ENCODE measurements at regions not wholly inside any gene's neighbourhood (a gene's known extent, or its start where the extent isn't known, plus 50 kb on each side); places are given as distances from the start of the nearest gene placed in this dataset.

DNA sequence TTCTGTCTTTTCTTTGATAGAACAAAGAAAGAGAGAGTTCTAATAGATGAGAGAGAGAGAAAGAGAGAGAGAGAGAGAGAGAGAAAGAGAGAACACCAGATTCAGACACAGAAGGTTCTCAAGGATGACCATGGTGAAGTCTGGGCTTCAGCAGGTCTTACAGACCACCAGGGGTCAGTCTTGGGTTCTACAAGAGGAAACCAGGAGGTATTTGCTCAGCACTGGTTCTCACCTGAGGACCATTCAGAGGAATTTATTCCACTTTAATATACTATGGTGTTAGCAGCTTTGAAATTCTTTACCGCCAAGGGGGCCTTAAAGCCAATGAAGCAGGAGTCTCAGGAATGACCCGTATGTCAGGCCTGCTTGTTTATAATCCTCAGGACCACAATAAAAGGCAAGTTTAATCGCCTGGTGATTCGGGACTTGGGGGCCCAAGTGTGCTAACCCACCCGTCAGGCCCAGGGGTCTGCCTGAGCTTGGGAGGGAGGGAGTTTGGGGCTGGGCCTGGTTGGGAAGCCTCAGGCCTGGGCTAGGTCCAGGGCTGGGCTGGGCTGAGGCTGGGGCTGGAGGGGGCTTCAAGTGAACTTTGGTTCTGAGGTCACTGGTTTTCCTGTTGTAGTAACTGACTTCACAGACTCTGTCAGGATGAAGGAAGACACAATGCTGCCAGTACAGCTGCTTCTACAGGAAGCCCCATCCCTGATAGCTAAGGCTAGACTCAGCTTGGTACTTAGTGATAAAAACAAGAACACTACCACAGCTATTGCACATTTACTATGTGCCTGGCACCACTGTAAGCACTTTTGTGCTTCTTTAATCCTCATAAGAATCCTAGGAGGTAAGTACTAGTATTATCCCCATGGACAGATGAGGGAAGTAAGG, 179.2 kb upstream of the ZBED5 start:
- TF ChIP-seq EGR1 (IDR thresholded peaks at IDR 0.05) = no peak
- peak; percentile 89 for TF ChIP-seq RAD21 (IDR thresholded peaks at IDR 0.05; ENCODE audit: low read depth)

DNA sequence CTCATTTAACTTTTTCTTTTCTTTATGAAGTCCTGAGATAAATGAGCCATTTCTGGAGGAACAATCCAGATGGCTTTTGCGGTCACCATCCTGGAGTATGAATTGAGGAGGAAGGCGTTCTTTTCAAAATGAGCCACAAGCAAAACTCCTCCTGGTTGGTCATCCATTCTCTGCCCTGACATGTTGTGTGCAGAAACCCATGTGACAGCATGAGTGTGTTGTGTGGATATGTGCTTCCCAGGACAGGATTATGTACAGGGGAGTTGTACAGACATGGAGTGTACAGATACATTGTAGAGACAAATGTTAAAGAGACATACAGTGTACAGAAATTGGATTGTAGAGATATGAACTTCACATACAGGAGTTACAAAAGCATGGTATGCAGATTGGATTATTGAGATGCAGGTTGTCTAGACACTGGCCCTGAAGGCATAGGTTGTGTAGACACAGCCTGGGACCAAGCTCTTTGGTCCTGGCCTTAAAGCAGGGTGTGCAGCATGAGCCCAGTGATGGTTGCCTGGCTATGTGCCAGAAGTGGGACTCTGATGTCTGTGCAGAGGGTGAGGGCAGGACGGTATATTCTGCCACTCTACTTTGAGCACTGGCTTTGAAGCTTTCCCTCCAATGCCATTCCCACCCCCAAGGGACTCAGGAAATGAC, 178.5 kb upstream of the ZBED5 start:
- TF ChIP-seq RAD21 (IDR thresholded peaks at IDR 0.05; ENCODE audit: low read depth) = no peak
- no peak for TF ChIP-seq TCF12 (IDR thresholded peaks at IDR 0.05; ENCODE audit: low read depth)
- TF ChIP-seq ZBTB7A (IDR thresholded peaks at IDR 0.05; ENCODE audit: low read depth) = no peak
- TF ChIP-seq TAF1 (IDR thresholded peaks at IDR 0.05; ENCODE audit: low read depth) = no peak
- no peak for TF ChIP-seq NFIC (IDR thresholded peaks at IDR 0.05)
- no peak for TF ChIP-seq CREB1 (IDR thresholded peaks at IDR 0.05; ENCODE audit: low read depth)
- no peak for TF ChIP-seq YY1 (IDR thresholded peaks at IDR 0.05; ENCODE audit: low read depth)
- TF ChIP-seq EGR1 (IDR thresholded peaks at IDR 0.05) = no peak
- TF ChIP-seq, protein P1, sequence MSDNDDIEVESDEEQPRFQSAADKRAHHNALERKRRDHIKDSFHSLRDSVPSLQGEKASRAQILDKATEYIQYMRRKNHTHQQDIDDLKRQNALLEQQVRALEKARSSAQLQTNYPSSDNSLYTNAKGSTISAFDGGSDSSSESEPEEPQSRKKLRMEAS (IDR thresholded peaks at IDR 0.05) = no peak
- TF ChIP-seq TEAD4 (IDR thresholded peaks at IDR 0.05) = no peak
- no peak for TF ChIP-seq CEBPB (IDR thresholded peaks at IDR 0.05)
- TF ChIP-seq, protein P2, sequence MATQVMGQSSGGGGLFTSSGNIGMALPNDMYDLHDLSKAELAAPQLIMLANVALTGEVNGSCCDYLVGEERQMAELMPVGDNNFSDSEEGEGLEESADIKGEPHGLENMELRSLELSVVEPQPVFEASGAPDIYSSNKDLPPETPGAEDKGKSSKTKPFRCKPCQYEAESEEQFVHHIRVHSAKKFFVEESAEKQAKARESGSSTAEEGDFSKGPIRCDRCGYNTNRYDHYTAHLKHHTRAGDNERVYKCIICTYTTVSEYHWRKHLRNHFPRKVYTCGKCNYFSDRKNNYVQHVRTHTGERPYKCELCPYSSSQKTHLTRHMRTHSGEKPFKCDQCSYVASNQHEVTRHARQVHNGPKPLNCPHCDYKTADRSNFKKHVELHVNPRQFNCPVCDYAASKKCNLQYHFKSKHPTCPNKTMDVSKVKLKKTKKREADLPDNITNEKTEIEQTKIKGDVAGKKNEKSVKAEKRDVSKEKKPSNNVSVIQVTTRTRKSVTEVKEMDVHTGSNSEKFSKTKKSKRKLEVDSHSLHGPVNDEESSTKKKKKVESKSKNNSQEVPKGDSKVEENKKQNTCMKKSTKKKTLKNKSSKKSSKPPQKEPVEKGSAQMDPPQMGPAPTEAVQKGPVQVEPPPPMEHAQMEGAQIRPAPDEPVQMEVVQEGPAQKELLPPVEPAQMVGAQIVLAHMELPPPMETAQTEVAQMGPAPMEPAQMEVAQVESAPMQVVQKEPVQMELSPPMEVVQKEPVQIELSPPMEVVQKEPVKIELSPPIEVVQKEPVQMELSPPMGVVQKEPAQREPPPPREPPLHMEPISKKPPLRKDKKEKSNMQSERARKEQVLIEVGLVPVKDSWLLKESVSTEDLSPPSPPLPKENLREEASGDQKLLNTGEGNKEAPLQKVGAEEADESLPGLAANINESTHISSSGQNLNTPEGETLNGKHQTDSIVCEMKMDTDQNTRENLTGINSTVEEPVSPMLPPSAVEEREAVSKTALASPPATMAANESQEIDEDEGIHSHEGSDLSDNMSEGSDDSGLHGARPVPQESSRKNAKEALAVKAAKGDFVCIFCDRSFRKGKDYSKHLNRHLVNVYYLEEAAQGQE (IDR thresholded peaks at IDR 0.05; ENCODE audit: low read depth) = no peak
- no peak for TF ChIP-seq EP300 (IDR thresholded peaks at IDR 0.05; ENCODE audit: borderline replicate concordance)
- TF ChIP-seq FOXM1 (IDR thresholded peaks at IDR 0.05; ENCODE audit: borderline replicate concordance, low read depth) = no peak
- TF ChIP-seq, protein P3, sequence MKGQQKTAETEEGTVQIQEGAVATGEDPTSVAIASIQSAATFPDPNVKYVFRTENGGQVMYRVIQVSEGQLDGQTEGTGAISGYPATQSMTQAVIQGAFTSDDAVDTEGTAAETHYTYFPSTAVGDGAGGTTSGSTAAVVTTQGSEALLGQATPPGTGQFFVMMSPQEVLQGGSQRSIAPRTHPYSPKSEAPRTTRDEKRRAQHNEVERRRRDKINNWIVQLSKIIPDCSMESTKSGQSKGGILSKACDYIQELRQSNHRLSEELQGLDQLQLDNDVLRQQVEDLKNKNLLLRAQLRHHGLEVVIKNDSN (IDR thresholded peaks at IDR 0.05) = no peak

DNA sequence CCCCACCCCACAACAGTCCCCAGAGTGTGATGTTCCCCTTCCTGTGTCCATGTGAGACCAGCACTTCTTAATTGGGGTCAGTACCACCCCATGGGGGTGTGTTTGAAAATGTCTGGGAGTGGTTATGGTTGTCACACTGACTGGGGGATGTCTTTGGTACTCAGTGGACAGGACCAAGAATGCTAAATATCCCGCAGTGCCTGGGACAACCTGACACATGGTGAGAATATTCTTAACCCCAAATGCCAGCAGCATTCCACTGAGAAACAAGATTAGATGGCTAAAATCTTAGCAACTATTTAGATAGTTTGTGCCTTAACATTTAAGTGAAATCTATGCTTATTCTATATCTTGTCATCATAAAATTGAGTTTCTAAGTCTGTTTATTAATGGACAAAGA, 177.5 kb upstream of the ZBED5 start:
- TF ChIP-seq, protein P3 (IDR thresholded peaks at IDR 0.05) = no peak
- TF ChIP-seq YY1 (IDR thresholded peaks at IDR 0.05; ENCODE audit: low read depth) = no peak
- no peak for TF ChIP-seq FOXM1 (IDR thresholded peaks at IDR 0.05; ENCODE audit: borderline replicate concordance, low read depth)
- TF ChIP-seq TAF1 (IDR thresholded peaks at IDR 0.05; ENCODE audit: low read depth) = no peak
- TF ChIP-seq, protein P1 (IDR thresholded peaks at IDR 0.05) = no peak
- no peak for TF ChIP-seq CEBPB (IDR thresholded peaks at IDR 0.05)

DNA sequence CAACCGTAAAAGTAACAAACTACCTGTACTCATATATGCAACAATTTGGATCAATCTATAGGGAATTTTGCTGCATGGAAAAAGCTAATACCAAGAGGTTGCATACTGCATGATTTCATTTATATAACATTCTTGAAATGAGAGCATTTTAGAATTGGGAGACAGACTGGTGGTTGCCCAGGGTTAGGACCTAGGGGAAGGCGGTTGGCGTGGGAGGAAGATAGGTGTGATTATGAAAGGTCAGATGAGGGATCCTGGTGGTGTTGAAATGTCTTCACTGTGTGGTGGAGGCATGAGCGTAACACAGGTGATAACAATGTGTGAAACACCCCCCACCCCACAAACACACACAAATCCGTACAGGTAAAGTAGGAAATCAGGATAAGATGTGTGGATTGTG, 176.6 kb upstream of the ZBED5 start:
- no peak for TF ChIP-seq TCF12 (IDR thresholded peaks at IDR 0.05; ENCODE audit: low read depth)
- TF ChIP-seq TAF1 (IDR thresholded peaks at IDR 0.05; ENCODE audit: low read depth) = no peak
- TF ChIP-seq, protein P1 (IDR thresholded peaks at IDR 0.05) = no peak
- no peak for TF ChIP-seq YY1 (IDR thresholded peaks at IDR 0.05; ENCODE audit: low read depth)
- no peak for TF ChIP-seq CEBPB (IDR thresholded peaks at IDR 0.05)
- TF ChIP-seq FOXM1 (IDR thresholded peaks at IDR 0.05; ENCODE audit: borderline replicate concordance, low read depth) = no peak
- TF ChIP-seq ZBTB7A (IDR thresholded peaks at IDR 0.05; ENCODE audit: low read depth) = no peak
- TF ChIP-seq EGR1 (IDR thresholded peaks at IDR 0.05) = no peak
- TF ChIP-seq, protein P3 (IDR thresholded peaks at IDR 0.05) = no peak
- TF ChIP-seq EP300 (IDR thresholded peaks at IDR 0.05; ENCODE audit: borderline replicate concordance) = no peak
- TF ChIP-seq, protein P2 (IDR thresholded peaks at IDR 0.05; ENCODE audit: low read depth) = no peak
- TF ChIP-seq CREB1 (IDR thresholded peaks at IDR 0.05; ENCODE audit: low read depth) = no peak
- no peak for TF ChIP-seq RAD21 (IDR thresholded peaks at IDR 0.05; ENCODE audit: low read depth)
- TF ChIP-seq NFIC (IDR thresholded peaks at IDR 0.05) = no peak
- TF ChIP-seq TEAD4 (IDR thresholded peaks at IDR 0.05) = no peak

DNA sequence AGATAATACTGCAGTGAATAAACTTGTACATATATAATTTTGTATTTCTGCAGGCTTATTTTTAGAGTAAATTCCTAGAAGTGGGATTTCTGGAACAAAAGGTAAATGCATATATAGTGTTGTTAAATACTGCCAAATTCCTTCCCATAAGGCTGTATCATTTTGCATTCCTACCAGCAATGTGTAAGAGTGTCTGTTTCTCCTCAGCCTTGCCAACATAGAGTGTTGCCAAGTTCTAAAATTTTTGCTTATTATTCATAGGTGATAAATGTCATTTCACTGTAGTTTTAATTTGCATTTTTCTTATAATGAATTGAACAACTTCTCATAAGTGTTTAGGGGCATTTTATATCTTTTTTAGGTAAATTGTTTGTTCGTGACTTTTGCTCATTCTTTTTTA, 174.2 kb upstream of the ZBED5 start:
- TF ChIP-seq CREB1 (IDR thresholded peaks at IDR 0.05; ENCODE audit: low read depth) = no peak
- no peak for TF ChIP-seq TCF12 (IDR thresholded peaks at IDR 0.05; ENCODE audit: low read depth)
- TF ChIP-seq, protein P3 (IDR thresholded peaks at IDR 0.05) = no peak
- TF ChIP-seq, protein P1 (IDR thresholded peaks at IDR 0.05) = no peak
- TF ChIP-seq EGR1 (IDR thresholded peaks at IDR 0.05) = no peak
- no peak for TF ChIP-seq NFIC (IDR thresholded peaks at IDR 0.05)
- no peak for TF ChIP-seq TEAD4 (IDR thresholded peaks at IDR 0.05)
- TF ChIP-seq EP300 (IDR thresholded peaks at IDR 0.05; ENCODE audit: borderline replicate concordance) = no peak
- no peak for TF ChIP-seq ZBTB7A (IDR thresholded peaks at IDR 0.05; ENCODE audit: low read depth)
- TF ChIP-seq, protein P2 (IDR thresholded peaks at IDR 0.05; ENCODE audit: low read depth) = no peak
- TF ChIP-seq RAD21 (IDR thresholded peaks at IDR 0.05; ENCODE audit: low read depth) = no peak
- no peak for TF ChIP-seq YY1 (IDR thresholded peaks at IDR 0.05; ENCODE audit: low read depth)
- no peak for TF ChIP-seq FOXM1 (IDR thresholded peaks at IDR 0.05; ENCODE audit: borderline replicate concordance, low read depth)
- no peak for TF ChIP-seq TAF1 (IDR thresholded peaks at IDR 0.05; ENCODE audit: low read depth)
- TF ChIP-seq CEBPB (IDR thresholded peaks at IDR 0.05) = no peak

Measured in Ishikawa (cell line).